GM12878 (cell line): ENCODE measurements at regions not wholly inside any gene's neighbourhood (a gene's known extent, or its start where the extent isn't known, plus 50 kb on each side); places are given as distances from the start of the nearest gene placed in this dataset.

Experiments
- ATAC-seq: fragments of 200-7000 bp; cut with Tn5 transposase; 3 replicates; pipeline ENCODE4 v1.9.1; 2020; ENCODE audit warnings: mild to moderate bottlenecking, moderate library complexity
- BruUV-seq: library from RNA; stranded (reverse); fragments of 400-500 nt; replicated peaks from 2 replicates; lab custom pipeline; 2021; lab: Mats Ljungman, UMichigan
- CTCF ChIA-PET: fragments of 300-600 bp; sonication (Branson Sonifier 250); formaldehyde crosslinking; extraction: SDS; loops from one replicate; lab custom pipeline; 2021; ENCODE audit warnings: inconsistent platforms; lab: Yijun Ruan, JAX
- POLR2A ChIA-PET: fragments of 350-600 bp; formaldehyde crosslinking; extraction: SDS; loops from one replicate; lab custom pipeline; 2021; ENCODE audit warnings: inconsistent platforms; lab: Charles Lee
- RAD21 ChIA-PET: fragments of 300-600 bp; sonication (Branson Sonifier 250); formaldehyde crosslinking; loops from one replicate; lab custom pipeline; 2023; ENCODE audit warnings: antibody characterized with exemption; ENCODE audit not compliant: unreplicated experiment; lab: Charles Lee
- SMC1A ChIA-PET: fragments of 300-600 bp; sonication (Branson Sonifier 250); formaldehyde crosslinking; loops from one replicate; lab custom pipeline; 2023; ENCODE audit not compliant: unreplicated experiment, uncharacterized antibody; lab: Charles Lee
- DNase-seq: peaks from one replicate; pipeline ENCODE4 v3.0.0-alpha.2; 2011; ENCODE audit warnings: low read depth, low spot score
- FAIRE-seq: peaks from 3 replicates; lab custom pipeline; 2011; peaks lifted over from hg19 to GRCh38; lab: Jason Lieb, UNC
- H2AFZ ChIP-seq: 2 replicates; pipeline ENCODE4 v1.6.0; 2011; ENCODE audit warnings: low read depth, low read length, control low read depth; ENCODE audit not compliant: control insufficient read depth
- H3K27ac ChIP-seq: 2 replicates; pipeline ENCODE4 v1.5.1; 2011; ENCODE audit warnings: control low read depth; ENCODE audit not compliant: control insufficient read depth, insufficient read depth
- H3K27me3 ChIP-seq, 2 experiments: replicated peaks in 1 of 2; 2 replicates each; pipeline versions ENCODE4 v1.6.0 to v1.6.1; 2011; ENCODE audit warnings: low read length in 1 of 2; ENCODE audit not compliant: control insufficient read depth in 2 of 2, insufficient read depth in 2 of 2
- H3K36me3 ChIP-seq, 2 experiments: 2 replicates each; pipeline ENCODE4 v1.5.1; 2011; ENCODE audit warnings: low read length in 1 of 2; ENCODE audit not compliant: control insufficient read depth in 2 of 2, insufficient read depth in 2 of 2
- H3K4me1 ChIP-seq: 2 replicates; pipeline ENCODE4 v1.6.1; 2011; ENCODE audit warnings: mild to moderate bottlenecking, low read length, moderate library complexity, mixed read lengths; ENCODE audit not compliant: control insufficient read depth, insufficient read depth
- H3K4me2 ChIP-seq: 2 replicates; pipeline ENCODE4 v1.6.0; 2011; ENCODE audit warnings: control low read depth; ENCODE audit not compliant: control insufficient read depth, insufficient read depth
- H3K4me3 ChIP-seq: fragments of 200-600 bp; sonication (generic); 2 replicates; pipeline ENCODE4 v1.5.1; 2016
- H3K79me2 ChIP-seq: 2 replicates; pipeline ENCODE4 v1.6.0; 2011; ENCODE audit warnings: low read length; ENCODE audit not compliant: control insufficient read depth, insufficient read depth
- H3K9ac ChIP-seq: 2 replicates; pipeline ENCODE4 v1.8.0; 2011; ENCODE audit warnings: low read length, control low read depth, mixed read lengths; ENCODE audit not compliant: control insufficient read depth, insufficient read depth
- H3K9me3 ChIP-seq: replicated peaks from 3 replicates; pipeline ENCODE4 v1.5.1; 2011; ENCODE audit warnings: mild to moderate bottlenecking, low read length; ENCODE audit not compliant: control insufficient read depth, insufficient read depth
- H4K20me1 ChIP-seq: 2 replicates; pipeline ENCODE4 v1.6.0; 2011; ENCODE audit not compliant: control insufficient read depth, insufficient read depth
- BCLAF1 ChIP-seq: fragments of 450-650 bp; IDR thresholded peaks from 2 replicates; pipeline ENCODE4 v1.6.1; 2017; ENCODE audit warnings: antibody characterized with exemption, mild to moderate bottlenecking, moderate library complexity
- CBX3 ChIP-seq: fragments of 200-600 bp; sonication (generic); IDR thresholded peaks from 2 replicates; pipeline ENCODE4 v1.6.1; 2016; ENCODE audit warnings: low read depth, borderline replicate concordance
- EP300 ChIP-seq, 2 experiments: fragments of 150-350 bp in 1 of 2; IDR thresholded peaks; 2 replicates each; pipeline ENCODE4 v1.6.1; 2011 to 2012; ENCODE audit warnings: low read depth in 2 of 2, low read length in 2 of 2, borderline replicate concordance in 1 of 2, improper control_type of control experiment in 1 of 2, inconsistent platforms in 1 of 2; ENCODE audit not compliant: control insufficient read depth in 1 of 2
- ETV6 ChIP-seq, 2 experiments: fragments of 450-650 bp in 1 of 2; IDR thresholded peaks in 1 of 2; conservative IDR thresholded peaks in 1 of 2; 2 replicates each; pipeline ENCODE4 v1.6.1; 2014; ENCODE audit warnings: antibody characterized with exemption in 1 of 2, borderline replicate concordance in 1 of 2, low read depth in 1 of 2, mild to moderate bottlenecking in 1 of 2, moderate library complexity in 1 of 2
- JUNB ChIP-seq: IDR thresholded peaks from 2 replicates; pipeline ENCODE4 v1.6.1; 2016; ENCODE audit warnings: antibody characterized with exemption, mild to moderate bottlenecking
- NKRF ChIP-seq: fragments of 450-650 bp; conservative IDR thresholded peaks from 2 replicates; pipeline ENCODE4 v1.6.1; 2017; ENCODE audit warnings: mild to moderate bottlenecking, moderate library complexity
- ZNF217 ChIP-seq: fragments of 450-650 bp; IDR thresholded peaks from 2 replicates; pipeline ENCODE4 v1.6.1; 2017; ENCODE audit warnings: antibody characterized with exemption, mild to moderate bottlenecking
- whole genome bisulfite sequencing: methylation state at CpG from one replicate; pipeline ENCODE4 v1.1.6; 2016; ENCODE audit warnings: low lambda C conversion rate; ENCODE audit not compliant: insufficient replicate concordance, insufficient coverage; ENCODE audit errors: missing lambda C conversion rate; 5-methylcytosine and 5-hydroxymethylcytosine counted together
- in situ Hi-C: fragments of 300-500 bp; cut with MboI; formaldehyde crosslinking; loops from 9 replicates; pipeline ENCODE4 v1.14.3; 2018; ENCODE audit warnings: mixed read lengths
- intact Hi-C: fragments of 100-400 bp; cut with micrococcal nuclease; formaldehyde crosslinking; loops from one replicate; pipeline ENCODE4 v1.14.2; 2022; ENCODE audit not compliant: unreplicated experiment

- no TSS peak for BruUV-seq
- 60% methylated on average over 2 of the region's 2 CpGs for WGBS
Observed at GRCh38 chr9:16025627-16026026, 472.8 kb downstream of the CCDC171 start.

More at GRCh38 chr9:16025627-16026026, 472.8 kb downstream of the CCDC171 start:
- H3K27ac ChIP-seq, result no peak overlapping the region
- TF ChIP-seq EP300 (IDR thresholded peaks at IDR 0.05; ENCODE audit: borderline replicate concordance in 1 of 2, control insufficient read depth in 1 of 2, low read depth in 2 of 2, low read length in 2 of 2) (no peak), CBX3 (no peak), NKRF (no peak), BCLAF1 (no peak), JUNB (no peak), ZNF217 (no peak), ETV6 (conservative IDR thresholded peaks at IDR 0.05 in 1 of 2, IDR thresholded peaks at IDR 0.05 in 1 of 2; ENCODE audit: borderline replicate concordance in 1 of 2, low read depth in 1 of 2) (no peak)
- in situ Hi-C loops (no loop called here), intact Hi-C loops (no loop called here)
- no peaks in the 10 kb centered on the region for H3K36me3 ChIP-seq
- H3K9ac ChIP-seq, result no peak overlapping the region
- H4K20me1 ChIP-seq, result no peaks in the 10 kb centered on the region
- H3K4me2 ChIP-seq, result no peak overlapping the region
- H2AFZ ChIP-seq, result no peak overlapping the region
- ChIA-PET POLR2A (no interaction called here), CTCF (no interaction called here), SMC1A (no interaction called here), RAD21 (no interaction called here)
- no peak for DNase-seq
- no peak overlapping the region for H3K4me3 ChIP-seq
- H3K27me3 ChIP-seq, result no peaks in the 10 kb centered on the region
- ATAC-seq, result no peak
- H3K9me3 ChIP-seq, result no peaks in the 10 kb centered on the region
- H3K4me1 ChIP-seq, result no peaks in the 10 kb centered on the region
- FAIRE-seq, result no peak
- H3K79me2 ChIP-seq, result no peaks in the 10 kb centered on the region
